ENCODE measurements at regions not wholly inside any gene's neighbourhood (a gene's known extent, or its start where the extent isn't known, plus 50 kb on each side); places are given as distances from the start of the nearest gene placed in this dataset.

DNA sequence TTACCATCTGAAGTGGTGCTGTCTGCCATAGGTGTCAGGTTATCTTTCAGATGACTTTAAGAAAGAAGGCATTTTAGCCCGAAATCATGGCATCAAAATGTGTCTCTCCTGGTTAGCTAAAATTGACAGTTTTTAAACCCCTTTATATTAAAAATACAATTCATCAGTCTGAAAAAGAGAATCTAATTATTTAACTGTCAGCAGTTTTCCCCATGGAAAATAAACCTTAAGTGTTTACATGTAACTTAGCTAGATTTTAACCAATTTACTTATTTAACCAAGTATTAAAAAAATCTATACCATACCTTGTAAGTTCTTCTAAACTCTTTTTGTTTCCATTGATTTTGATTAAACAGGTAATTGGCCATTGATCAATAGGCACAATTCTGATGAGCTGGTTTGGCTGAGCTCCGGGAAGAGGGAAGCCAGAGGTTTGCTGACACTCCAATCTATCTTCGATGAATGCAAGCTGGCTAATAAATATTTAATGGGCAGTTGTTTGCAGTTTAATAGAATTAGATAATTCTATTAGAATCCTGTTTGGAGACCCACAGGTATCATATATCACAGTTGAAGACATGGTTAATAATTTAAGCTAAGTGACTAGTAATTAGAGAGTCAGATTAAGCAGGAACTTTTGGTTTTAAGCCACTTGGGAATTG lies 114.0 kb downstream of the MAT2B start:
- TF ChIP-seq, protein P1, sequence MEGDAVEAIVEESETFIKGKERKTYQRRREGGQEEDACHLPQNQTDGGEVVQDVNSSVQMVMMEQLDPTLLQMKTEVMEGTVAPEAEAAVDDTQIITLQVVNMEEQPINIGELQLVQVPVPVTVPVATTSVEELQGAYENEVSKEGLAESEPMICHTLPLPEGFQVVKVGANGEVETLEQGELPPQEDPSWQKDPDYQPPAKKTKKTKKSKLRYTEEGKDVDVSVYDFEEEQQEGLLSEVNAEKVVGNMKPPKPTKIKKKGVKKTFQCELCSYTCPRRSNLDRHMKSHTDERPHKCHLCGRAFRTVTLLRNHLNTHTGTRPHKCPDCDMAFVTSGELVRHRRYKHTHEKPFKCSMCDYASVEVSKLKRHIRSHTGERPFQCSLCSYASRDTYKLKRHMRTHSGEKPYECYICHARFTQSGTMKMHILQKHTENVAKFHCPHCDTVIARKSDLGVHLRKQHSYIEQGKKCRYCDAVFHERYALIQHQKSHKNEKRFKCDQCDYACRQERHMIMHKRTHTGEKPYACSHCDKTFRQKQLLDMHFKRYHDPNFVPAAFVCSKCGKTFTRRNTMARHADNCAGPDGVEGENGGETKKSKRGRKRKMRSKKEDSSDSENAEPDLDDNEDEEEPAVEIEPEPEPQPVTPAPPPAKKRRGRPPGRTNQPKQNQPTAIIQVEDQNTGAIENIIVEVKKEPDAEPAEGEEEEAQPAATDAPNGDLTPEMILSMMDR (IDR thresholded peaks at IDR 0.05; ENCODE audit: extremely low read depth, insufficient read depth, missing control alignments) = no peak
- in situ Hi-C loops (cut with MboI; ENCODE audit: low pct_unique_long_range_greater_than_20kb, low sequenced_read_pairs, unreplicated experiment) = no loop called here

DNA sequence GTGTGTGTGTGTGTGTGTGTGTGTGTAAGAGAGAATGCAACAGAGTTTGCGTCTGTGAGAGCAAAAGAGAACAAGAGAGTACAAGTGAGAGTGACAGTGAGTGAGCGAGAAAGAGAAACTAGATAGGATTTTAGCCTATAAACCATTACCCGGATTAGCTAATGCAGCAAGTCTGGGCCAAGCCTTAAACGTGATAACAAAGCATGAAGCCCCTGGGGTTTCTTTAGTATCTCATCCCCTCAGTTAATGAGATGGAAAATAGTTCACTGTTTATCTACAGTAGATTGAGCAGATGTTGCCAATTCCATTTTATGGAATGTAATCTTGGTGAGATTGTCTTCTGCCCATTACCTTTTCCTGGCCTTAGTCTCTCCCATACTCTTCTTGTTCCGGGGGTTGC lies 114.5 kb downstream of the MAT2B start:
- TF ChIP-seq, protein P1 (IDR thresholded peaks at IDR 0.05; ENCODE audit: extremely low read depth, insufficient read depth, missing control alignments) = no peak
- in situ Hi-C loops (cut with MboI; ENCODE audit: low pct_unique_long_range_greater_than_20kb, low sequenced_read_pairs, unreplicated experiment) = no loop called here
- DNase-seq (ENCODE audit: low spot score) = no peak

More for the DNA sequence above, 114.0 kb downstream of the MAT2B start:
- no peak for DNase-seq (ENCODE audit: low spot score)

DNA sequence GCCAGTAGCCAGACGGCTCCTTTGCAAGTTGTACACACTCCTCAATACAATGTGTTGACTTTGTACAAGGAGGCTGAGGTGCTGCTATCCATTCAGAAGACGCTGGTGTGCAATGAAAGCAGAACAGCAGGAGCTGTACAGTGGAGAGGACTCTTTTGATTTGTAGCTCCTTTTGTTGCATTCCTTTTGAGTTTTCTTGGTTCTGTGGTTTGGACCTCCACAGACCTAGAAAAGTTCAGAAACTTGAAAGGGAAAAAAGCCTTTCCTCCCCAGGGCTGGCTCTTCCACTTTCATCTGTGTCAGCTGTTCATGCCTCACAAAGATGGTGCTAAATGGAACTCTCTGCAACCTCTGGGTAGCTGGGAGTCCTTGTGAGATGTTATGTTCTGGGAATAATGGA lies 117.4 kb downstream of the MAT2B start:
- no peak for DNase-seq (ENCODE audit: low spot score)
- in situ Hi-C loops (cut with MboI; ENCODE audit: low pct_unique_long_range_greater_than_20kb, low sequenced_read_pairs, unreplicated experiment) = no loop called here
- TF ChIP-seq, protein P1 (IDR thresholded peaks at IDR 0.05; ENCODE audit: extremely low read depth, insufficient read depth, missing control alignments) = no peak

DNA sequence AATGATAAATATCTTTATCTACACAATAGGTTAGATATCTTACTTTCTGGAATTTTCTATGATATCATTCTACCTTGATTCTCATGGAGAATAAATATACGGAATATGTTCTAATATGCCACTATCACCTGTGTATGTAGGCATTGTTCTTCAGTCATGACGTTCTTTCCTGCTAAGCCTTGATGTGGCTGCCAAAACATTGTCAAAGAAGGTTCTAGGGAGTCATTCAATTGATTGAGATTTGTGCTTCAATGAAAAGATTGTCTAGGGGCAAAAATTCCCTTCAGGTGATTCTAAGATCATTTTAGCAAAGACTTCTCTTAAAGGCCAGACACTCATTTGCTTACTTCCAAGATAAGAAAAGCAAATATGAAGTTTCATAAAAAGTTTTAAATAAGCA lies 118.1 kb downstream of the MAT2B start:
- in situ Hi-C loops (cut with MboI; ENCODE audit: low pct_unique_long_range_greater_than_20kb, low sequenced_read_pairs, unreplicated experiment) = no loop called here
- DNase-seq (ENCODE audit: low spot score) = no peak

DNA sequence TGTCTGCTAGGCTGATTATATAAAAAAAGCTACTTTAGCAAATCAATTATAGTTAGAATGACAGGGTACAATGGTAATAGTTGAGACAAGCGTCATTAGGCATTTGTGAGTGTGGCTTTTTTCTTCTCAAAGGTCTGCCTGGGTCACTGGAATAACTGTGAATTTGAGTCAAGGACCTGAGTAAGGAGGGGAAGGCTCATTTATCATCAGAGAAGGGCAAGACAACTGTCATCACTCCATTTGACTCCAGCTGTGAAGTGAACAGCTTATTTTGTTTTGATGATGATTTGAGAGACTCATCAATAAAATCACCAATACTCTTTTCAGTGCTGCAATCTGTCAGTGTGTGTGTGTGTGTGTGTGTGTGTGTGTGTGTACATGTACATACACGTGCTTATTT lies 118.6 kb downstream of the MAT2B start:
- TF ChIP-seq, protein P1 (IDR thresholded peaks at IDR 0.05; ENCODE audit: extremely low read depth, insufficient read depth, missing control alignments) = no peak

More for the DNA sequence above, 118.1 kb downstream of the MAT2B start:
- TF ChIP-seq, protein P1 (IDR thresholded peaks at IDR 0.05; ENCODE audit: extremely low read depth, insufficient read depth, missing control alignments) = no peak

DNA sequence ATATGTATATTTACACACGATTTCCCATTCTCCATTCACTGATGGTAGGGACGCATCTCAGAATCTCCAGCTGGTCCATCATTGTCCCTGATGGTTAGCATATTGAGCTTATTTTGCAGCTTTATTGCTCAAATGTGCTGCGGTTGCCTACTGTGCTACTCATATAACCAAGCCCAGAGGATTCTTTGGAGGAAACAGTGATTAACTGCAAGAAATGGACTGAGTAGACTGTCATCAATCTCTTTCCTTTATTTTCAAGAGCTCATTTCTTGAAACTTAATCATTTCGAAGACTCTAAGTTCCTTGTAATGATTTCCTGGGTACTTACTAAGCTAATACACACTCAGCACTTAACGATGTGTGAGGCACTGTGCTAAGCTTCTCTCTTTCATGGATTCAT lies 119.0 kb downstream of the MAT2B start:
- TF ChIP-seq, protein P1 (IDR thresholded peaks at IDR 0.05; ENCODE audit: extremely low read depth, insufficient read depth, missing control alignments) = no peak
- DNase-seq (ENCODE audit: low spot score) = no peak
- in situ Hi-C loops (cut with MboI; ENCODE audit: low pct_unique_long_range_greater_than_20kb, low sequenced_read_pairs, unreplicated experiment) = no loop called here

More for the DNA sequence above, 118.6 kb downstream of the MAT2B start:
- DNase-seq (ENCODE audit: low spot score) = no peak
- in situ Hi-C loops (cut with MboI; ENCODE audit: low pct_unique_long_range_greater_than_20kb, low sequenced_read_pairs, unreplicated experiment) = no loop called here
